GM21737 (cell line): ENCODE measurements at regions not wholly inside any gene's neighbourhood (a gene's known extent, or its start where the extent isn't known, plus 50 kb on each side); places are given as distances from the start of the nearest gene placed in this dataset.
"Not testable (repeated sequence)": the region's sequence is repeated elsewhere in the genome, so short reads cannot be mapped to it uniquely, and the experiment has no call there.

Experiments used
- ATAC-seq: cut with Tn5 transposase; IDR thresholded peaks from one replicate; pipeline ENCODE4 v1.9.1; 2021; ENCODE audit warnings: mild to moderate bottlenecking, moderate library complexity; ENCODE audit not compliant: unreplicated experiment

DNA sequence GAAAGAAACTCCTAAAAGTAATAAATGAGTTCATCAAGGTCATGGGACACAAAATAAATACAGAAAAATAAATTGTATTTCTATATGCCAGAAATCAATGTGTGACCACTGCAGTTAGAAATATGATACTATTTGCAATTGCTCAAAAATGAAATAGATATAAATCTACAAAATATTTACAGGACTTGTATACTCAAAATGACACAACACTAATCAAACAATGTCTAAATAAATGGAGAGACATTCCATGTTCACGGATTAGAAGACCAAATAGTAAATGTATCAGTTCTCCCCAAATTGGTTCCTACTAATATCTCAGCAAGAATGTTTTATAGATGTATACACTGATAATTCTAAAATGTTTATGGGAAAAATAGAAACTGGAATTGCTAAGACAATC is 345.3 kb downstream of the NR2F1-AS1 start:
- no peak for ATAC-seq

DNA sequence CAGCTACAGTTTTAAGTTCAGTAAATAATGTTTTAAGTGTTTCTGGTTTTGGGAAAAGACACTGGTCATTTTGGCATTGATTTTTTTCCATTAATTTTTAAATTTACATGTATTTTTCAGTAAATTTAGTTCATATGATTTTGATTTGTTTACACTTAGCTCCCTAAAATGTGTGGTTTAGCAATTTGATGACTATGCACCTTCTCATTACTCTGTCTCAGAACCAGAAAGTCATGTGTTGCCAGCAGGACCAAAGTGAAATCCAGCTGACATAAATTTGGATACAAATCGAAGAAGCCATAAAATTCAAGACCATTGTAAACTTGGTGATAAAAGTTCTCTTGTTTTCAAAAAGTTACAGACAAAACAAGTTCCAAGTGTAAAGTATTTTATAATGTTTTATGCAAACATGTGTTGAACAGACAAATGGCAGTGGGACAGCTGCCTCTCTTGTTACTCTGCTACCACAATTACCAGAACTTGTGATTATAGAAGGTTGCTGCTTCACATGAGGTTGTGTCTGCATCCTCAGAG is 354.8 kb downstream of the NR2F1-AS1 start:
- ATAC-seq: no peak

DNA sequence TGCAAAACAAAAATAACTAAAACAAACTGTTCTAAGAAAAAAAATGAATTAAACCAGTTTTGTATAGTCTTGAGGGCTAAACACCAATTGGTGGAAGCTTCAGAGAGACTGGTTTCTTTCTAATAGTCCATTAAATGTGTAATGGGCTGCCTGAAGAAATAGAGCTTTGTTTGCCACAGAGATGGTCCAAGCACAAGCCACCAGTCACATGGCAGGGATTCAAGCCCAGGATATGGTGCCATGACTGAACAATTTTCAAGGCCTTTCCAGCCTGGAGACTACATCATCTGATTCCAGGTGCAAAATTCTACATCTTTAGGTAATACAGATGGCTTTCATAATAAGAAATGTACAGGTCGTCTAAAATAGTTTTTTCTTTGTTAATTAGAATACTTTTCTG is 355.3 kb downstream of the NR2F1-AS1 start:
- ATAC-seq: no peak

DNA sequence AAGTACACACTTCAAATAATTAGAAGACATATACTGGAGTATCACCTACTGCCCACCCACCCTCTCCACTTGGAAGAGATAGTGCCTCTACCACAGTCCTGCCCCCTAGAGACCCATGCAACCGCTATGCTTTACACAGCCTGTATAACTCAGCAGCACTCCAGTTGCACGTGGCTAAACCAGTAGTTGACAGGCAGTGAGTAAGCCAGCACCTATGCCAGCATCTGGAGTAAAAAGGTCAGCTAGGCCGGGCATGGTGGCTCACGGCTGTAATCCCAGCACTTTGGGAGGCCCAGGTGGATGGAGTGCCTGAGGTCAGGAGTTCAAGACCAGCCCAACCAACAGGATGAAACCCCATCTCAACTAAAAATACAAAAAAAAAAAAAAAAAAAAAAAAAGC is 356.4 kb downstream of the NR2F1-AS1 start:
- ATAC-seq: no peak

DNA sequence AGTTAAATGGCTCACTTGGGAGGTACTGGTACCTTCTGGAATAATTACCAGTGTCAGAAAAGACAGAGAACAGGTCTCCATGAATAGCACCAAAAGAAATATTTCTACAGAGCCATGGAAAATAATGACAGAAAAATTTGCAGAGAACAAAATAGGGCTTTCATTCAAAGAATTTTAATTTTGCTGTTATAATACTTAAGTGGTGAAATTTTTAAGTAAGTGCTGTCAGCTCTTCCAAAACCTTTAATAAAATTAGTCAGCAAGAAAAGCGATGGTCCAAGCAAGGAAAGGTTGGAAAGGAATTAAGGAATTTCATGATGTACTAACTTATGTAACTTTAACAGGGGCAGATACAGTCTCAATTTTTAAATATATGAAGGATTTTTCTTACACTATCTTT is 359.2 kb downstream of the NR2F1-AS1 start:
- ATAC-seq: no peak

DNA sequence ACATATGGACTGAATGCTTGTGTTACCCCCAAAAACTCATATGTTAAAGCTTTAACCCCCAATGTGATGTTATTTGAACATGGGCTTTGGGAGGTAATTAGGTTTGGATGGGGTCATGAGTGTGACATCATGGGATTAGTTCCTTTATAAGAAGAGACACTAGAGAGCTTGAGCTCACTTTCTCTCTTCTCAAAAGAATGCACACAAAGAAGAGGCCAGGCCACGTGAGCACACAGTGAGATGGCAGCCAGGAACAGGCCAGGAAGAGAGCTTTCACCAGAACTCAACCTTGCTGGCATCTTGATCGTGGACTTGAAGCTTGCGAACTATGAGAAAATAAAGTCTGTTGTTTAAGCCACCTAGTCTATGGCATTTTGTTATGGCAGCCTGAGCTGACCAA is 360.6 kb downstream of the NR2F1-AS1 start:
- ATAC-seq: no peak

DNA sequence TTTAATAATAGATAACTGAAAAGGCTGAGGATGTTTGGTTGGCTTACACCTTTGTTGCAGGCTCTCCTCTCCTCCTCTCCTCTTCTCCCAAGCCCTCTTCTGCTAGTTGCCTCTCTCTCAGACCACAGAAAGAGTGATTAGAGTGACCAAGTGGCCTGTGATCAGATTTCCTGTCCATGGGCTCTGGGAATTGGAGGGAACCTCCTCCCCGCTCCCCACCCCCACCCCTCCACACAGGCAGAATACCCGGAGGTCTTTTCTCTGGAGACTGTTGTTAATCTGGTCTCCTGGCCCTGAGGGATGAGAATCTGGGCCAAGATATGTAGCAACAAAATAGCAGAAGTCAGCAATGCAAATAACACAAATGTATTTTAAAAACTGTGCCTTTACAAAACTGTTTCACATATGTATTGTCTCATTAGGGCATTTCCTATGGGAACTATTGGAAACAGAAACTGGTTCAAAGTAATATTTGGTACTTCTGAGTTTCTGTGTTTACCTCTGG is 361.3 kb downstream of the NR2F1-AS1 start:
- ATAC-seq: no peak

DNA sequence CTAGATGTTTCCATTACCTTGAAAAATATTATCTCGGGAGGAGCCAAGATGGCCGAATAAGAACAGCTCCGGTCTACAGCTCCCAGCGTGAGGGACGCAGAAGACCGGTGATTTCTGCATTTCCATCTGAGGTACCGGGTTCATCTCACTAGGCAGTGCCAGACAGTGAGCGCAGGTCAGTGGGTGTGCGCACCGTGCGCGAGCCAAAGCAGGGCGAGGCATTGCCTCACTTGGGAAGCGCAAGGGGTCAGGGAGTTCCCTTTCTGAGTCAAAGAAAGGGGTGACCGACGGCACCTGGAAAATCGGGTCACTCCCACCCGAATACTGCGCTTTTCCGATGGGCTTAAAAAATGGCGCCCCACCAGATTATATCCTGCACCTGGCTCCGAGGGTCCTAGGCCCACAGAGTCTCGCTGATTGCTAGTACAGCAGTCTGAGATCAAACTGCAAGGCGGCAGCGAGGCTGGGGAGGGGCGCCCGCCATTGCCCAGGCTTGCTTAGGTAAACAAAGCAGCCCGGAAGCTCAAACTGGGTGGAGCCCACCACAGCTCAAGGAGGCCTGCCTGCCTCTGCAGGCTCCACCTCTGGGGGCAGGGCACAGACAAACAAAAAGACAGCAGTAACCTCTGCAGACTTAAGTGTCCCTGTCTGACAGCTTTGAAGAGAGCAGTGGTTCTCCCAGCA is 367.8 kb downstream of the NR2F1-AS1 start:
- ATAC-seq: not testable (repeated sequence)

DNA sequence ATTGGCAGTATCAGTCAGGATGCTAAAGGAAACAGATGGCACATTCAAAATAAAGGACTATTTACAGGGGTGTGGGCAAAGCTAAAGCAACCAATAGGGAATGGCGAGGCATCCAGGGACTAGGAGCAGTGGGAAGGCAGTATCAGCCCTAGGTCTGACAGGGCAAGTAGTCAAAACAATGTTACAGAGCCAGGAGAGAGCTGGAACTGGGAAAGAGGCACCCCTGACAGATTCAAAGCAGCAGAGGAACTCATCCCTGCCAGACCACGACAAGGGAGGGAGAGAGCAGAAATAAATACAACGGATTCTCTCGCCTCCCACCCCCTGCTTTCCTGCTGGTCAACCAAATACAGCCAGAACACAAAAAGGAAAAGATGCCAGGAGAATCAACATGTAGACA is 371.5 kb downstream of the NR2F1-AS1 start:
- ATAC-seq: no peak

DNA sequence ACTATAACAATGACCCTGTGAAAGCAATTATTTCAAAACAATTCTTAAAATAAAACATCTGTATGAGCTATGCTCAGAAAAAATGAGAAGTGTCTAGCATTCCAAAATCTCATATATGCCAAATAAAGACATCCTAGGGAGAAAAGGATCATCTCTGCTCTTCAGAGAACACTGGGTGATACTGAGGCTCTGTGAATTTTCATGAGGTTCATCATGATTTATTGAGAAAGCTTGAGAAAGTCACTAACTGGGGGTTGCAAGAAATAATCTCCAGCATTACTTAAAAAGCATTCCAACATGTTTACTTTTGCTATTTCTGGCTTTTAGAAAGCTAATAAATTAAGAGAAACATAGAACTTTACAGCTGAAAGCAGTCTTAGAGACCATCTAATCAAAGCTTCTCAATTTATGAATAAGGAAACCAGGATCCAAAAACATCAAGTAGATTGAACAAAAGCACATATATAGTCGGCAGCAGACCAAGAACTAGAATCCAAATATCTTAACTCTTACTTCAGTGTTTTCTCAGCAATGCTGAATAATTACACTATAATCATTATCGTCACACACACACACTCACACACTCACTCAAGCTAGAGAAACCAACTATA is 372.8 kb downstream of the NR2F1-AS1 start:
- ATAC-seq: no peak

DNA sequence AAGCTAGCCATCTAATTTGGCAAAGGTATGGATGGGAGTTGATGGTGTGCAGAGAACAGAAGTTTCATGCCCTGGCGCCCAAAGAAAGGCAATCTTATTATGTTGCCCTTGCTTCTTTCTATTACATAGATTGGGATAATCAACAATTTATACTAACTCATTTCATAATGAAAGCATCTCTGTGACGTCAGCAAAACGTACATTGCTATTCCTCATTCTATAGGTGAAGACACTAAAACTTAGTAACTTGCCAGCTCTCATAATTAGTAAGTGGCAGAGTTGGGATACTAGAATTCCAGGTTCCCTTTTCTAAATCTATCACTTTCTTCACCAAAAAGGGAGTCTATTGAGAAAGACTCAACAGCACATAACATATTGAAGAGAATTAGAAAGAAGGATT is 374.8 kb downstream of the NR2F1-AS1 start:
- no peak for ATAC-seq

DNA sequence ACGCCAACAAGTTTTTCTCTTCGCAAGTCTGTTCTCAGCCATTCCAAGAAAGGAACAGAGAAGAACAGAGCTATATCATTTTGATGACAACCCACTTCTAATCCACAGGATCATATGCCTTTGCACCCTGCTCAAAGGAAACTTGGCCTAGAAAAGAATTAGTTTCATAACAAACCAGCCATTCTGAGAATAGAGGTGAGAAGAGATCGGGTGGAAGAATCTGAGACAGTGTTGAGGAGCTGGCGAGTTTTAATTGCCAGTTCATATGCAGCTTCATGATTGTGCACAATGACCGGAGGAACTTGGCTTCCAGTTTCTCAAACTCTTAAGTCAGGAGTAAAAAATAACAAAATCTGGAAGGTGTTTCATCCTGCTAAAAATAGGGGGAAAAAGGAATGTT is 380.0 kb downstream of the NR2F1-AS1 start:
- ATAC-seq: no peak

DNA sequence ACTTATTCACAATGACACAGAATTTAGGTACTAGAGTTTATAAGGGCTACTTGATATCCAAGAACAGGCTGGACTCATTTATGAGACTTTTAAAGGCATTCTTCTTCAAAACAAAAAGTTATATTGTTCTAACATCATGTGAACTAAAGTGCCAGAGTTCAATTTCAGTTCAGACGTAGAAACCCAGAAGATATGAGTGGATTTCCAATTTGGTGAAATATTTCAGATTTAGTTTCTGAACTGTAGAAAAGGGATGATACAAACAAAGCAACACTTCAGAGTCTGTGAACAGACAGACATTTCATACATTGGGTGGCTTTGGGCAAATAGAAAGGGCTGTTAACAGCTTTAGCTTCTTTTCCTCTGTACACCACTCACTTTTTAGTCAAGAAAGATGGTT is 384.0 kb downstream of the NR2F1-AS1 start:
- no peak for ATAC-seq

DNA sequence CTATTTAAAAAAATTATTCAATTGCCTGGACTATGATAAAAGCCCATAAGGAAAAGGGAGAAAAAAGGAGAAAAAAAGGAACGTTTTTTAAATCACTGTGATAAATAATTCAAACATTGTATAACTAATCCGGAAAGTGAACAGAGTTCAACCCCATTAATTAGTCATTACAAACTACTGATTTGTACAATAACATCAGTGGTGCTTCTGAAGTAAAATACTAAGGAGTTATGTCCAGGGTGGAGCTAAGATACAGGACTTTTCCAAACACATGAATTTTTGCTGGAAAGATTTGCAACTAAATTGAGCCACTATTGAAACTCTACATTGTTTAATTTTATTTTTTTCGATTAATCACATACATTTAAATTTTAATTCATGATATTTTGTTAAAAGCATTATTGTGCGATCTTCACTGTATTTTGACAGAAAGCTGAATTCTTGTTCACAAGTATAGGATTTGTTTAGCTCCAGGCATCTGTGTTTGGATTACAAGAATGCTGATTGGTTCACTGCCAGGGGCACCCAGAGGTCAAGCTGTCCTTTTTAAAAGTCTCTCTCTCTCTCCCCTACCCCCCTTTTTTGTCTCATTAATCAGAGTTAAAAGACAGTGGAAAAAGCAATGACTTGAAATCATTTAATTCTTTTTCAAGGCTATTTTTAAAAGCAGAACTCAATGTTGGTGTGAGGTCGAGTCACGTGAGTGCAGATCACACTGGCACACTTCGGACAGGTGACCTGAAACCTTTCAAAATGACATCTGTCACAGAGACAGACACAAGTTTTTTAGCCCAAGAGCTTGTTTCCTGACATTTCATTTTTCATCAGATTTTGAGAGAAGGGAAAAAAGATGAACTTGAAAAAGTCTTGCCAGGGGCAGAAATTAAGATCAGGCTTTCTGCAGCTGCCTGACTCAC is 387.3 kb downstream of the NR2F1-AS1 start:
- ATAC-seq: no peak

DNA sequence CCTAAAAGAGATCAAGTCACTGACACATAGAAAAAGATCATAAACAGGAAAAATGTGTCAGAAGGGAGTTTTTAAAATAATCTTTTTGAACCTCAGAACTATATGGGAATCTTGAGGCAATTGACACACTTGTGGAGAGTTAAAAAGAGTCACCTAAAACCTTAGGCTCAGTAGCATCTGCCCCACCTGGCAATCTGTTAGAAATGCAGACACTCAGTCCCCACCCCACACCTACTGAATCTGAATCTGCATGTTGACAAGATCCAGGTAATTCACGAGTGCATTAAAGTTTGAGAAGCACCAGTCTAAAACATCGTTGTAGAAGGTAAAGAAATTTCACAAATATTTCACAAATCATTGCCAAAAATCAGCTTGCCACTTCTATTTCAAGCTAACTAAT is 388.3 kb downstream of the NR2F1-AS1 start:
- no peak for ATAC-seq

DNA sequence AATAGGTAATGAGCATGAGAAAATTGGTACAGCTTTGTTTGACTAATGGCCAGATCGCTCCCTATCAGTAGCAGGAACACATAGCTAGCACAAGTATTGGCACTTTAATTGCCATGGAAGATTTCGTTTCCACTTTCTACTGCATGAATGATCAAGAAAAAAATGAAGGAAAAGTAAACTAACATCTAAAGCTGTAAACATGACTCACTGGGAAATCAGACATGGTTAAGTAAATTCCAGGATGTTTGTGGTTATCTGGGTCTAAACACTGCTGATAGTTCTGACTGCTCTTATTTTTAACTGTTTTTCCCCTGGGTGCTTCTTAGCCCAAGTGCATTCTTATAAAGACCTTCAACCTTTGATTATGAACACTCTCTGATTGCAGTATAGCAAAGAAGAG is 388.9 kb downstream of the NR2F1-AS1 start:
- no peak for ATAC-seq

DNA sequence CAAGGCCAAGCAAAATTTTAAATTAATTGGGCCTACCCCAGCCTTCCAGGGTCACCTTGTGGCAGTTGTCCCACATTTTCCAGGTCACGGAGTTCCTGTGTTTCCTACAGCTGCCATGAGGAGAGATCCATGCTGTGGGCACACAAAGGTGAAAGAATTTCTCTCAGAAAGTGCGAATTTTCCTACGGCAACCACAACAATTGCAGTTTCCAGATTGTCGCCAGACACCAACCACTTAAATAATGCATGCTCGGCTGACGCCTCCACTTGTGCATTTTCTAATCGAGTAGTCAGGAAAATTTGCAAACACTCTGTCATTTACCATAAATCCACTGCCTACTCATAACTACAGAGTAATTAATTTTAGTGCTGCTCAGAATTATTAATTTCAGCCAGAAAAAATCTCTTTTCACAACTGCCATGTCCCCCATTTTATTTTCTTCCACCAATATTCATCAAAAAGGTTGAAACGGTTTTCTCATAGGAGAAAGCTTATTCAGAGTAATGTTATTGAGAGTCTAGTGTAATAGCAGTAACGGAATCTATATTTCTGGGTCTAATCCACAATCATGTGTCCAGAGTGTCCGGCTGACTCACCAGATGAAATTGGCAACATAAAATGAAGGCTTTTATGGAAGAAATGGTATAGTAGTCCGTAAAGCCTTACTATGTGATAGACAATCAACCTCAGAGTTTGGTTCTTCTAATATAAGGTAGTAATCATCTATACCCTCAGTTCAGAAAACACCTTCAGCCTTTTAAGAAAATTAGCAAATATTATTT is 389.8 kb downstream of the NR2F1-AS1 start:
- no peak for ATAC-seq

DNA sequence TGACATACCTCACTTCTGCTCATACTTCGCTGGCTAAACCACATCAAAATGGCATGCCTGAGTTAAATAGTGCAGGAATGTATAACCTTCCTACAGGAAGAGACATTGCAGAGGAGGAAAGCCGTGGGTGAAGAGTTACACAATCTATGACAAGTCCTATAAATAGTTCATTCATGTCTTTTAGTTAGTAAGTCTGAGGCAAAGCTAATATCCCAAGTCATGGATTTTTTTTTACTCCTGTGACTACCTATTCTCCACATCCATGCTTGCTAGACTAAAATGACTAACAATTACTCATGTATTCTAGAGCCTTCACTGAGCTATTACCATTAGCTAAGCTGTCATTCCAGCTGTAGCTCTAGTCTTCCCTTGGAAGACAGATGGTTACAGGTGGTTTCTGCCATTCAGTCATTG is 391.3 kb downstream of the NR2F1-AS1 start:
- ATAC-seq: no peak

DNA sequence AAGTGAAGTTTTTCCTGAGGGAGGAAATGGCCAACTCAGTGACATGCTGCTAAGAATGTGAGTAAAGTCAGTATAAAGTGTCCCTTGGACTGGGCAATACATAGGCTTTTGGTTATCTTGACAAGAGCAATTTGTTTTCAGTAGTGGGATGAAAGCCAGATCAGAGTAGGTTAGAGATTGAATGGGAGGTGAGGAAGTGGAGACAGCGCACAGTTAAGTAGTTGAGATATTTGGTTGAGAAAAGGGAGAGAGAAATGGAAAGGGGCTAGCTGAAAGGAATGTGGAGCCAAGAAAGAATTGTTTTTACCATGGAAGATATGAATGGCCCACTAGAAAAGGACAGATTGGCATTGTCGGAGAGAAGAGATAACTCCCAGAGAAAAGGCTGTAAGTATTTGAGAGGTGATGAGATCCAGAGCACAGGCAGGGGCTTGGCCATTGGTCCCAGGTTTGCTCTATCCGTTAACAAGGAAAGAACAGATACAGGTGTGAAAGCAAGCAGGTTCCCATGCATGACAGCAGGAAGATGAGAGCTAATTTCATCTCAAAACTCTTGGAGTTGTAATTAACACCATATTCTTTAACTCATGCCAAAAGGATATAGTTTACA is 392.0 kb downstream of the NR2F1-AS1 start:
- ATAC-seq: no peak

DNA sequence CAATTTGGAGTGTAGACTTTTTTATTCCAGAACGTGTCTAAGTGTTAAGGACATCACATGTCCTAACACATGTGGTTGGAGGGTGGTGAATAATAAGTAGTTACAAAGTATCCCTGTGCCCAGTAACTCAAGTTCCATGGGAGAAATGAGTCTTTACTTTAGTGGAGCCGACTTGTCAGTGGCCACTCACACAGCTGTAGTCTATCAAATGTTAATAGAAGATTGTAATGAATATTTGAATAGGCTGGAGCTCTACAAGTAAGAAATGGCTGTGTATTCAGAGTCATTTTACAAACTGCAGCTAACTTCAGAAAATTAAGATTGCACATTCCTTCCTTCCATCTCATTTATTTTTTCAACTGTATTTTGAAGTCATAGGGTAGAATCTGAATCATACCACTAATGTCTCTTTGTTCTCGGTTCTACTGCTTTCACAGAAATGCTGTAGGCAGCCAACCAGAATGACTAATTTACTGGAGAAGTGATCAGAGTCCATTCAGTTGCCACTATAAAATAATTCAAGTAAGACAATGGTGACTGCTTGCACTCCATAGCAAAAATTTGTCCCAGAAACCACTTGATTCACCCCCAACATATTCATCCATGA is 394.8 kb downstream of the NR2F1-AS1 start:
- ATAC-seq: no peak
